Inflammatory macrophage treated with lipopolysaccharide for 1 hour (primary cell): ENCODE measurements at regions not wholly inside any gene's neighbourhood (a gene's known extent, or its start where the extent isn't known, plus 50 kb on each side); places are given as distances from the start of the nearest gene placed in this dataset.
"Not testable (repeated sequence)": the region's sequence is repeated elsewhere in the genome, so short reads cannot be mapped to it uniquely, and the experiment has no call there.

ENCODE experiments used
- DNase-seq, 2 donors: peaks; one replicate each; pipeline ENCODE4 v3.0.0-alpha.2; 2020 to 2022

- DNase-seq = no peak
These were observed 78.0 kb downstream of the SEC16B start for GRCh38 chr1:177891809-177892208.

DNA sequence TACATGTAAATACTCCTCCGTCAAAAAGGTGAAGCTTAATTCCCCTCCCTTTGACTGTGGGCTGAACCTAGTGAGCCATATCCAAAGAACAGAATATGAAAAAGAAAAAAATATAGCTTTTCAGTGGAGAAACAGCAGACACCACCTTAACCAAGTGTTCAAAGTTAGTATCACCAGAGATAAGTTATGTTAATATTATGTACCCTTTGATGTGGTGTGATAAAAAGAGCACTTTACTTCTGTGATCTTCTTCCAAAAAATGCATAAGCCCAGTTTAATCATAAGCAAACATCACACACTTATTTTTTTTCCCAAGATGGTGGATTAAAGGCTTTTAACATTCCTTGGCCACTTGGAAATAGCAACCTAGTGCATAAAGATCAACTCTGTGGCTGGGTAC lies 79.4 kb downstream of the SEC16B start:
- no peak for DNase-seq

GRCh38 chr1:177884479-177885021 lies 85.3 kb downstream of the SEC16B start:
- no peak for DNase-seq

DNA sequence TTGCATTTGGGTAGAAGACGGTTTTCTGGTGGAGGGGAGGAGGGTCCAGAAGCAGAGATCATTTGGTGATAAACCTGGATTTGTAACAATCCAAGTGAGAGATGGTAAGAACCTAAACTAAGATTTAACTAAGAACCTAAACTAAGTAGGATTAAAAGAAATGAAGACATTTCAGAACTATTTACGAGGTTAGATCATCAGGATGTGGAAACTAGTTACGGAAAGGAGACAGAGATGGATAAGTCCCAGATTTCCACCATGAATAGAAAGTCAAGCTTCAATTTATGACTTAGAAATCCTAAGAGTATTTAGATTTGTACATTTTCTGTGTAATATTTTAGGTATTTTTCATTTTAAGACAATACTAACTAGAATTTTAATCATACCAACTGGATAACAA lies 86.3 kb downstream of the SEC16B start:
- DNase-seq = no peak

GRCh38 chr1:177880339-177880891 lies 89.4 kb downstream of the SEC16B start:
- DNase-seq = no peak

DNA sequence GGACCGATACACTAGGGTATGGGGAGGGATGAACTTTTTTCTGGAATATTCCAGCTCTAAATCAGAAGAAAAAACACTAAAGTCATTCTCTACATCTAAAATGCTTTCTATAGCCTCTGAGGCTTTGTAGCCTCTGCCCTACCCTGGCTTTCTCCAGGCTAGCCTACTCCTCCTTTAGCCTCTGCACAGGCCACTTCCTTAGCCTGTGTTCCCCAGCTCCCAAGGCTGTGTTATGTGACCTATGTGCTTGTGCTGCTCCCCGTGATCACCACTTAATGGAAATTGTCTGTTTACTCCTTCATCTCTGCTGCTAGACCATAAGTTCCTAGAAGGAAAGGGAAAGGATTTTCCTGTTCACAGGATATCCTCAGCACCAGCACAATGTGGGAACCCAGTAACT lies 92.8 kb downstream of the SEC16B start:
- DNase-seq = no peak

- DNase-seq = no peak
These were observed 96.6 kb downstream of the SEC16B start for GRCh38 chr1:177873238-177873637.

DNA sequence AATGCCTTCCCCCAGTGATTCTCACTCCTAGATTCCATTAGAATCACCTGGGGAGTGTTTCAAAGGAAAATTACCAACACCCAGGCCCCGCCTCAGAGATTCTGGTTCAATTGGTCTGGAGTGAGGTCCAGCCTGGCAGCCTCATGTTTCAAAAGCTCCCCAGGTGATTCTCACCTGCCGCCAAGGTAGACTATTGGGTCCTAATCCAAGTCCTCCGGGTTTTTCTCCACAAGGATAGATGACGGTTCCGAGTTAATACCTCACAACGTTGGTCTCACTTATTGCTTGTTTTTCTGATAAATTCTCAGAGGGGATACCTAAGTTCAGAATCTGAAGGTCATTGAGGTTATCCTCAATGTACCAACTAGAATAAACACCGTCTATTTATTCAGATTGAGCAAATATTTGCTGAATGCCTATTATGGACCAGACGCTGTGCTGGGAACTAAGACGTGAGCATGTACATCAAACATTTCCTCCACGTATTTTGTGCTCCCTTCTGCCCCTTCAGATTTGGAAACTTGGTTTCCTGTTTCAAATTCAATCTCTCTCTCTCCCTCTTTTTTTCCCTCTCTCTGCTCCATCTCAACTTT lies 97.5 kb downstream of the SEC16B start:
- DNase-seq = no peak

GRCh38 chr1:177871613-177872307 lies 98.1 kb downstream of the SEC16B start:
- DNase-seq = no peak

- DNase-seq = no peak
These were observed 100.3 kb downstream of the SEC16B start for GRCh38 chr1:177869586-177869985.

DNA sequence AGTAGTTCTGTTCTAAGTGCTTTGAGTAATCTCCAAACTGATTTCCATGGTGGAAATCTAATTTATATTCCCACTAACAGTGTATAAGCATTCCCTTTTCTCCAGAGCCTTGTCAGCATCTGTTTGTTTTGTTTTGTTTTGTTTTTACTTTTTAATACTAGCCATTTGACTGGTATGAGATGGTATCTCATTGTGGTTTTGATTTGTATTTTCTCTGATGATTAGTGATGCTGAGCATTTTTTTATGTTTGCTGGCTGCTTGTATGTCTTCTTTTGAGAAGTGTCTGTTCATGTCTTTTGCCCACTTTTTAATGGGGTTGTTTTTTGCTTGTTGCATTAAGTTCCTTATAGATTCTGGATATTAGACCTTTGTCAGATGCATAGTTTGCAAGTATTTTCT lies 100.8 kb downstream of the SEC16B start:
- DNase-seq = not testable (repeated sequence)

DNA sequence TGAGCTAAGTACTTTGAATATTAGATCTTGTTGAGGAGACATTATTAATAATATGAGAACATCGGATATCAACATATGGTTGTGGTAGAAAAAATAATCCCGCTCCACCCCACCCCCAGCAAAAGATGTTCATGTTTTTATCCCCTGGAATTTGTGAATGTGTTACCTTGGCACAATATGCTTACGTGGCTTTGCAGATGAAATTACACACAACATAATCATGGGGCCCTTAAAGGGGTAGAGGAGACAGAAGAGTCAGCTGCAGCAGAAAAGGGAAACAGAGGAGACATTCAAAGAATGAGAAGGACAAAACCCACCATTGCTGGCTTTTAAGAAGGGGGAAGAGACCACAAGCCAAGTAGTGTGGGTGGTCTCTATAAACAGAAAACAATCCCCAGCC lies 104.1 kb downstream of the SEC16B start:
- no peak for DNase-seq

DNA sequence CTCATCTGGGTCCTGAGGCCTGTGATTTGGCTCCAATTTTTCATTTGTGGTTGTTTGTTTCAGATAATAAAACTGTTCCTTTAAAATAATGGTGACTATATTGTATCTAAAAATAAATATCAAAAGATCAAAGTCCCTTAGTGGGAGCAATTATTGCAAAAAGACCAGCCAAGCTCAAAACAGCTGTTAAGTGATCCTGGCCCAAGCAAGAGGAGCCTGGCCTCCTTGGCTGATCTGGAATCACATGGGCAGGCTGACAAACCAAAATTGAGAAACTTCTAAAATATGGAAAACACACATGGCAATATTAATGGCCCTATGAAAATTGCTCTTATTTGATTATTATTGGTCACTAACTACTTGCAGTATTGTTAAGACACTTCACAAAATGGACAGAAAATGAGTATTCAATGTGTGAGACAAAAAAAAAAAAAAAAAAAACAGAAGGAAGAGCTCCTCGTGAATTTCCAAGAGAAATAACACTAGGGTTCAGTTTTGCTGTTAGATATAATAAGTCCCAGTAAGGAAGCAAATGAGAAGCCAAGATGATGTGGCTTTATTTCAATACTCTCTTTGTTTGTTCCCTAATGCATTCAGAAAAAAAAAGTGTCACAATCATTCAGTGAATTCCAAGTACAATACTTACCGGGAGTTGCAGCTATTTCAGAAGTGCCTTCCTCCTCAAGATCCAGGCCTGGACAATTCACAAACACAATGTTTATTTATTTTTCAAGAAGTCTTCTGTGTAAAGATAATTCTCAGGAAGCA lies 105.1 kb downstream of the SEC16B start:
- DNase-seq = no peak

DNA sequence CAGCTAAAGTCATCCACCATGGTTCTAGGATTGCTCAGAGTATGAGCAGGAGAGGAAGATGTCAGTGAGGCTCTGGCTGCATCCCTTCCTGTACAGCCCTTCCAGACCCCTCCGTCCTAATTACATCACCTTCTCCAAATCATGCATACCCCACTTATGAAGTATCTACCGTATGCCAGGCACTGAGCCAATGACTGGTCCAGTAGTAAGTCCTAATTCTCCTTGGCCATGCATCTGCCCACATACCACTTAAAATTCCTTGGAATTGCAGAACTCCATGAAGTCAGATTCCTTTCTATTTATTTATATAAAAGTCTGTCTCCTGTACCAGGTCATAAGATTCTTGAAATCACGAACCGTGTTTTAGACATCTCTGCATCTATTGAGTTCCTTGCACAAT lies 106.1 kb downstream of the SEC16B start:
- no peak for DNase-seq

- DNase-seq = no peak
These were observed 106.9 kb downstream of the SEC16B start for GRCh38 chr1:177862916-177863315.

DNA sequence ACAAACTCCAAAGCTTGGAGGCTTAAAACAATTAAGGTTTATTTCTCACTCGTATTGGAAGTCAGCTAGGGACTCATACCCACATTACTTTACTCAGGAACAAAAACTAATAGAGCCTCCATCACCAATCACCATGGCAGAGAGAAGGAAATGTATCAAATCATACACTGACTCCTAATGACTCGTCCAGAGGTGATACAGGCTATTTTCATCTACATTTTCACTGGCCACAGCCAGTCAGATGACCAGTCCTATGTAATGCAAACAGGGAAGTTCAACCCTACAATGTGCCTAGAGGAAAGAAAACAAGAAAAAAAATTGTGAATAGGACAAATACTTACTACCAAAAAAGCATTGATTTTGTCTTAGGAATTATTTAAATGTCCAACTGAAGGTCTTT lies 110.3 kb downstream of the SEC16B start:
- no peak for DNase-seq

DNA sequence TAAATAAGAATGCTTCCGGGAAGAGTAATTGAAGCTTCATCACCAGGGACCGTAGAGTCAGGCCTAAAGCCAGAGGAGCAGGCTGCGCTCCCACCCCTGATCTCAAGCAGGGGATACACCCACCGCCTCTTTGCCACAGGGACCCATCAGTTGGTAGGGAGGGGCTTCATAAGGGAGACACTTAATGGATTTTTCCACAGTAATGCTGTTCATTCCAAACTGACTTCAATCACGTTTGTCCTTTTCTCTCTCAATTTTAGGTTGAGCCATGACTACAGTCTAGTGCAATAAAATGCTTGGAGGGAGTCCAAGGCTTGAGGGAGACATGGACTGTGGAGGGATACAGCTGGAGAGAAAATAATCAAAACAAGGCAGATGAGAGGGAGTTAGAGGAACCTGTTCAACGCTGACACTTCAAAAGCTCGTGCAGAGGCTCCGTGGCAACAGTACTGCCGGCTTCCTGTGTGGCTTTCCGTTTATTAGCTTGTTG lies 111.5 kb downstream of the SEC16B start:
- no peak for DNase-seq

DNA sequence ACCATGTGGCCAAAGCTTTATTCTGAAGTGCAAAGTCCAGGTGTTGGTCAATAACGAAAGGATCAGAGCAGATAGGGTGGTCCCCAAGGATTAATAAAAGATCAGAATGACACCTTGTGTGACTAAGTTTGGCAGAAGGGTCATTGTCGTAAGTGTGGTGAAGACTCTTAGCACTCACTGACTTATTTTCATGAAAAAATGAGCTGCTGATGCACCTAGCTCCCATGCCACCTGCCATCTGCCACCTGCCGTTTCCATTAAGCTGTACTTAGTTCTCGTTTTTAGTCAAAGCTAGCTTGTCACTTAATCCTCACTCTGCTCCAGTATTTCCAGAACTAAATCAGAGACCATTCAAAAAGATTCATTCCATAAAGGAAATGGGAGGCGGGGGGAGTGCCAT lies 112.6 kb downstream of the SEC16B start:
- no peak for DNase-seq

- DNase-seq = no peak
These were observed 114.9 kb downstream of the SEC16B start for GRCh38 chr1:177854951-177855350.

DNA sequence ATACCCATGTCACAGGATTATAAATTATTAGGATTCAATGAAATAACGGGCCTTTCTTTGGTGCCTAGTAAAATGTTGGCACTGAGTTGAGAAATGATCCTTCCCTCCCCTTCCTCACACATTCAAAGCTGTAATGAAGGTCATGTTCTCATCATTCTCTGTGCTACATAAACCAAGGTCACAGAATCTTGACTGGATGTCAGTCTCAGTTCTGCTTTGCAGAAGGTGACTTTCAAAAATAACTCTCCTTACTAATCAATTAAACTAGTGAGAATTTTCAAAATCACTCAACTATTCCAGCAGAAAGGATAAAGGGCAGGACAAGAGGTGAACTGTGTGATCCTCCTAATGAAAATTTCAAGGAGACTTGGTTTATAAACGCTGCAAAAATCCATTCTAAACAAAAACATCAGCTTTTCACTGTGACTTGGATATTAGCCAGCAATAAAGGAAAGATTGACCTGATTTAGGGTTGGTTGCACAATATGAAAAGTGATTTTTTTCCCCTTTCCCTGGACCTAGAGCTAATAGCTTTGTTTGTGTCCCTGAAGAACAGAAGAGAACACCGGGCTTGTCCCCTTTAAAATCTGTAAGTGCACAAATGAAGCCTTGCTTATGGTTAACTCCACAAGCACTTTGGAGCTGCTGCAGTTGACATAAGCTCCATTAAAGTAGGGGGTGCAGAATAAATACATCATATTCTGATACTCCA lies 120.1 kb downstream of the SEC16B start:
- DNase-seq = no peak

- no peak for DNase-seq
These were observed 120.7 kb downstream of the SEC16B start for GRCh38 chr1:177849130-177849529.

- no peak for DNase-seq
These were observed 121.3 kb downstream of the SEC16B start for GRCh38 chr1:177848577-177848976.

GRCh38 chr1:177847843-177848242 lies 122.0 kb downstream of the SEC16B start:
- no peak for DNase-seq
